ENCODE measurements at regions not wholly inside any gene's neighbourhood (a gene's known extent, or its start where the extent isn't known, plus 50 kb on each side); places are given as distances from the start of the nearest gene placed in this dataset.

GRCh38 chr6:56693246-56693607 is 50.5 kb upstream of the DST start:
- TF ChIP-seq CTCF (IDR thresholded peaks at IDR 0.05; ENCODE audit: insufficient read depth, low read depth, low read length) (no peak), EZH2 (IDR thresholded peaks at IDR 0.05; ENCODE audit: insufficient read depth, low read length) (no peak)

Data from astrocyte (in vitro differentiated cells and primary cell).